Chondrocyte (in vitro differentiated cells): ENCODE measurements at regions not wholly inside any gene's neighbourhood (a gene's known extent, or its start where the extent isn't known, plus 50 kb on each side); places are given as distances from the start of the nearest gene placed in this dataset.

ENCODE experiments used
- DNase-seq: peaks from one replicate; pipeline ENCODE4 v3.0.0; 2021; ENCODE audit warnings: mixed read lengths, low spot score
- H3K27ac Mint-ChIP-seq: one replicate; pipeline ENCODE4 v1.8.0; 2021; ENCODE audit warnings: mild to moderate bottlenecking, moderate library complexity, mixed read lengths; ENCODE audit not compliant: unreplicated experiment
- H3K27me3 Mint-ChIP-seq: 2 replicates; pipeline ENCODE4 v1.8.0; 2021; ENCODE audit warnings: low read depth, mixed read lengths
- H3K36me3 Mint-ChIP-seq: 2 replicates; pipeline ENCODE4 v1.8.0; 2021; ENCODE audit warnings: low read depth, mixed read lengths
- H3K4me1 Mint-ChIP-seq: 2 replicates; pipeline ENCODE4 v1.8.0; 2021; ENCODE audit warnings: low read depth, mild to moderate bottlenecking, mixed read lengths
- H3K4me3 Mint-ChIP-seq: one replicate; pipeline ENCODE4 v1.8.0; 2021; ENCODE audit warnings: mild to moderate bottlenecking, moderate library complexity, mixed read lengths; ENCODE audit not compliant: unreplicated experiment
- H3K9me3 Mint-ChIP-seq: 2 replicates; pipeline ENCODE4 v1.8.0; 2021; ENCODE audit warnings: low read depth, mixed read lengths
- TF ChIP-seq, protein P1 (sequence below): fragments of 200-600 bp; sonication (generic); IDR thresholded peaks from 2 replicates; pipeline ENCODE4 v1.5.0; 2021; ENCODE audit warnings: antibody characterized with exemption, mild to moderate bottlenecking, moderate library complexity

DNA sequence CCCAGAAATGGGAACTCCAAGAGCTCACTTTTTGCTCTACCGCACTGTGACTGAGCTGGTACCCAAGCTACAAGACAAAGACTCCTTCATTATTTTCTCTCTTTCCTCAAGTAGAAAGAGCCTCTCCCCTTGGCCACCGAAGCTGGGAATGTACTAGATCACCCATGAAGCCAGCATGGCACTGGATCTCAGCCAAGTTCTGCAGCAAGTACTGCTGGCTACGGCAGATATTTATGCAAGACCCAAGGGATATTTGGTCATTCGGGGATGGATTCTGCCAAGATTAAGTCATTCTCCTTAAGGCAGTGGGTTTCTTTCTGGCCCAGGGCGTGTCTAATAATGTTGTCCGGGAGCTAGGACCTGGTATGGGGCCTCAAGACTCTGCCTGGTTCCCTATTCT lies 633.5 kb downstream of the SLITRK1 start:
- Mint-ChIP-seq H3K9me3 (peaks cover 13% of the 10 kb centered on the region), H3K36me3 (peaks cover 6% of the 10 kb centered on the region), H3K27me3 (no peaks in the 10 kb centered on the region), H3K27ac (no peak overlapping the region), H3K4me1 (peaks cover 4% of the 10 kb centered on the region), H3K4me3 (no peak overlapping the region)
- no peak for DNase-seq
- TF ChIP-seq, protein P1, sequence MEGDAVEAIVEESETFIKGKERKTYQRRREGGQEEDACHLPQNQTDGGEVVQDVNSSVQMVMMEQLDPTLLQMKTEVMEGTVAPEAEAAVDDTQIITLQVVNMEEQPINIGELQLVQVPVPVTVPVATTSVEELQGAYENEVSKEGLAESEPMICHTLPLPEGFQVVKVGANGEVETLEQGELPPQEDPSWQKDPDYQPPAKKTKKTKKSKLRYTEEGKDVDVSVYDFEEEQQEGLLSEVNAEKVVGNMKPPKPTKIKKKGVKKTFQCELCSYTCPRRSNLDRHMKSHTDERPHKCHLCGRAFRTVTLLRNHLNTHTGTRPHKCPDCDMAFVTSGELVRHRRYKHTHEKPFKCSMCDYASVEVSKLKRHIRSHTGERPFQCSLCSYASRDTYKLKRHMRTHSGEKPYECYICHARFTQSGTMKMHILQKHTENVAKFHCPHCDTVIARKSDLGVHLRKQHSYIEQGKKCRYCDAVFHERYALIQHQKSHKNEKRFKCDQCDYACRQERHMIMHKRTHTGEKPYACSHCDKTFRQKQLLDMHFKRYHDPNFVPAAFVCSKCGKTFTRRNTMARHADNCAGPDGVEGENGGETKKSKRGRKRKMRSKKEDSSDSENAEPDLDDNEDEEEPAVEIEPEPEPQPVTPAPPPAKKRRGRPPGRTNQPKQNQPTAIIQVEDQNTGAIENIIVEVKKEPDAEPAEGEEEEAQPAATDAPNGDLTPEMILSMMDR, result no peak

DNA sequence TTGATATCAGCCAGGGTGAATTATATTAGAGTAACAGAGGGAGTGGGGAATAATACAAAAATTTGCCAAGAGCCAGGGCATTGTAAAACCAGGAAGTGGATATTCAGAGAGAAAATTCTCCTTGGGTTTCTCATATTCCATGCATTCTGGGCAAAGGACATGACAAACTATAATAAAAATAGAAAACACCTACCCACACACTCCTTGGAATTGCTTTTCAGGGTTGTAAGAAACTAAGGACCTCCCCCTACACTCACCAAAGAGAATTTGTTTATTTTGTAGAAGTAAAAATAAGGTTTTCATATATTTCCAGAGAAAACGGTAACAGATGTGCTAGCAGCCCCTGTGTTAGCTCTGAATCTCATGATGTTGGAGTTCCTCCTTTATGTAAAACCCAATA lies 649.6 kb downstream of the SLITRK1 start:
- Mint-ChIP-seq H3K27ac (no peak overlapping the region), H3K9me3 (peaks cover 4% of the 10 kb centered on the region), H3K36me3 (no peaks in the 10 kb centered on the region), H3K27me3 (no peaks in the 10 kb centered on the region), H3K4me3 (no peak overlapping the region), H3K4me1 (peaks cover 22% of the 10 kb centered on the region)
- TF ChIP-seq, protein P1, result no peak
- DNase-seq, result no peak

DNA sequence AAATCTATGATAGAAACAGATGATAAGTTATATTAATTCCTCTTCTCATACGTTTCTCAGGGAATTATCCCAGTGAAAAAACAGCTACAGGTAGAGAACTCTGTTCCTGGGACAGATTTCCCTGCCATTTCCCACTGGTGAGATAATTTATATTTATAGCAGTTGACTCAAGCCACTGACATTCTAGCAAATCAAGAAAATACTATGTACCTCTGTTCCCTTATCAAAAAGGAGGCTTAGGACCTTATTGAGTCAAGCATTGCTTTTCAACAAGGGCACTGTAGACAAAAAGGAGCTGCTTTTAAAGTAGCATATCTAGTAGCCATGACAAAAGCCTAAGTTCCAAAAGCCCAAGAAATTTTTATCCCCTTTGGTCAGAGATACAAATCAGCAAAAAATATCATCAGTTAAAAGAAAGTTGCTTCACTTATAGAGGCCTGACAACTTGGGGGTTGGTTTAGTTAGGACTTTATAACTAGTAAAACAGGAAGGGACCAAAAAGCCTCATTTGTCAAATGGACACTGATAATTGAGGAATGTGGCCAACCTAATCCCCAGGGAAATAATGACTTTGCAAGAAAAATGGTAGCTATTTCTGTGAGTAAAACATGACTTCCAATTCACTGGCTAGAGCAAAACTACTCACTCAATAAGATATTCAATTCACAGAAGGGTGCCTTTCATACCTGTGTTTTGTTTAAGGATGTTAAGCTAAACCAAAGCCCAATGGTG lies 652.5 kb downstream of the SLITRK1 start:
- H3K4me1 Mint-ChIP-seq, result peaks cover 22% of the 10 kb centered on the region
- H3K4me3 Mint-ChIP-seq, result no peak overlapping the region
- no peaks in the 10 kb centered on the region for H3K27me3 Mint-ChIP-seq
- no peaks in the 10 kb centered on the region for H3K36me3 Mint-ChIP-seq
- TF ChIP-seq, protein P1, result no peak
- DNase-seq, result no peak
- H3K9me3 Mint-ChIP-seq, result no peaks in the 10 kb centered on the region
- H3K27ac Mint-ChIP-seq, result no peak overlapping the region

DNA sequence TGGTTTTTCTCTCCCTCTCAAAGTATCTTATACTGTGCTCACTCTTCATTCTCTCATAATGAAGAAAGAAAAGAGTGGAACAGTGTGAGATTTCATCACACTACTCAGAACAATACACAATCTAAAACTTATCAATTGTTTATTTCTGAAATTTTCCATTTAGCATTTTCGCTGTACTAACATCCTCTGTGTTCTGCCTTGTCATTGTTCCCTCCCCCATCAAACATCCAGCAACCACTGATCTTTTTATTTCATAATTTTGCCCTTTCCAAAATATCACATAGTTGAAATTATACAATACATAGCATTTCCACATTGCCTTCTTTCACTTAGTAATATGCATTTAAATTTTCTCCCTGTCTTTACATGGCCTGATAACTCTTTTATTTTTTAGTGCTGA lies 658.7 kb downstream of the SLITRK1 start:
- Mint-ChIP-seq H3K4me1 (peaks cover 8% of the 10 kb centered on the region), H3K4me3 (no peak overlapping the region), H3K36me3 (no peaks in the 10 kb centered on the region), H3K27ac (no peak overlapping the region), H3K27me3 (no peaks in the 10 kb centered on the region), H3K9me3 (no peaks in the 10 kb centered on the region)
- DNase-seq, result no peak
- TF ChIP-seq, protein P1, result no peak

DNA sequence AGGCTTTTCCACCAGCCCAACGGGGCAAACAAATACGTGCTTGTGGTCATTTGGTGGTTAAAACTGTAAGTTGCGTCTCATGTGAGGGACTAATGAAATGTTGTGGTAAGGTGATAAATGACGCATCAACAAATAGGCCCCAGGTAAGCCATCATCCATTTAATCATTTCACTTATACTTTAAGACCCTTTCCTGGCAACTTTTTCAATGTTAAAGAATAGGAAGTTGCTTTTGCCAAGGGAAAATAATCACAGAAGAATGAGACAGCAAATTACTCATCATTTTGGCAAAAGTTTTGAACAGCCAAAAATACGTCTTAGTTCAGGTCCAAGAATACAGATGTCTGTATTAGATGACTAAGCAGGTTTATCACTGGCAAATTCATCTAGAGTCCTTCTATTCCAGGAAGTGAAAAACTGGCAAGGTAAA lies 660.4 kb downstream of the SLITRK1 start:
- no peaks in the 10 kb centered on the region for H3K27me3 Mint-ChIP-seq
- no peak for DNase-seq

More for the DNA sequence above, 660.4 kb downstream of the SLITRK1 start:
- Mint-ChIP-seq H3K4me3 (no peak overlapping the region), H3K36me3 (no peaks in the 10 kb centered on the region), H3K4me1 (peaks cover 13% of the 10 kb centered on the region), H3K27ac (no peak overlapping the region), H3K9me3 (peaks cover 3% of the 10 kb centered on the region)
- TF ChIP-seq, protein P1, result no peak
